PC-3 (cell line): ENCODE measurements at regions not wholly inside any gene's neighbourhood (a gene's known extent, or its start where the extent isn't known, plus 50 kb on each side); places are given as distances from the start of the nearest gene placed in this dataset.

Experiments used
- CTCF ChIP-seq: fragments of 300-600 bp; sonication (generic); conservative IDR thresholded peaks from 2 replicates; pipeline ENCODE4 v1.5.1; 2017; ENCODE audit warnings: antibody characterized with exemption, low read depth, mild to moderate bottlenecking, low read length
- EZH2 ChIP-seq: fragments of 300-600 bp; sonication (generic); IDR thresholded peaks from one replicate; pipeline ENCODE4 v1.6.1; 2017; ENCODE audit warnings: antibody characterized with exemption, mild to moderate bottlenecking, low read length; ENCODE audit not compliant: unreplicated experiment

- TF ChIP-seq CTCF (no peak), EZH2 (no peak)
These were observed 1511.3 kb upstream of the AGA start for GRCh38 chr4:178953447-178954120.
